HG03095 (cell line): ENCODE measurements at regions not wholly inside any gene's neighbourhood (a gene's known extent, or its start where the extent isn't known, plus 50 kb on each side); places are given as distances from the start of the nearest gene placed in this dataset.
"Not testable (repeated sequence)": the region's sequence is repeated elsewhere in the genome, so short reads cannot be mapped to it uniquely, and the experiment has no call there.

Experiments used
- ATAC-seq: cut with Tn5 transposase; IDR thresholded peaks from one replicate; pipeline ENCODE4 v1.9.1; 2021; ENCODE audit warnings: moderate library complexity; ENCODE audit not compliant: unreplicated experiment

DNA sequence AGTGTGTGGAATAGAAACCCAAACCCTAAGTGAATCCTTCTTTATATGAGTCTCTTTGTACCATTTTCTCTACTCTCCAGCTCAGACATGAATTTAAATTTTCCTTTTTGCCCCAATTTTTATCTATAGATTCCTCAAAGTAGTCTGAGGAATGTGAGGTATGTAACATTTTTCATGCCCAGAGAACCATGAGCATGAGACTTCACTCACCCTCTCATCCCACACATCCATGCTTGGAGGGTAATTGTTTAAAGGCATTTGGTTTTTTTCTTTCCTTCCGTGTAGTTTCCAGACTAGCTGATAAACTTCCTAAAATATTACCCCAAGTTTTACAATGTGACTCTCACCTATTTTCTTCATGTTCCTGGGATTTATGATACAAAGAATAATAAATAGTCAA lies 2056.8 kb upstream of the CELF4 start:
- no peak for ATAC-seq

DNA sequence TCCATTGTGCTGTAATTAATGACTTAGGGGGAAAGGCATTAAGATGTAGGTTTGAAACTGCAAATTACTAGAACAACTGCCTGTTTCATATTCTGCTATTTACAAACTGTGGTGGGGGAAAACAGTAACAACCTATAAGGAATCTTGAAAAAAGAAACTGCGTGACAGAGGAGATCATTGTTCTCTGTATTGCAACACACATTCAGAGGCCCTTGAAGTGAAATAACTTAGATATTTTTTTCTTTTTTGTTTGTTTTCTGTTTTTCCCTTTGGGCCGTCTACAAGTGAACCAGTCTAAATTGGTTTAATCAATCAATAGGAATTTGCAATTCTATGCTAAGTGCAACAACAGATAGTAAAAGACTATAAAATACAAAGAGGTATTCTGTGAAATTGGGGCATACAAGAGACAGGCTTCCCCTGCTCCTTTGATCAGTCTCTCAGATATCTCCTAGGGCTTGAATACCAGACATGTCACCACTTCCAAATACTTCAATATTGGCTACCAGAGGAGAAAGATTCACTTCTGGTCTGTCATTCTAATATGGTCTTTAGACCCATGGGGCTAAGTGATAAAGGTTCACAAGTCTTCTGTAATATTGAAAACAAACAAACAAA lies 2055.1 kb upstream of the CELF4 start:
- ATAC-seq, result no peak

DNA sequence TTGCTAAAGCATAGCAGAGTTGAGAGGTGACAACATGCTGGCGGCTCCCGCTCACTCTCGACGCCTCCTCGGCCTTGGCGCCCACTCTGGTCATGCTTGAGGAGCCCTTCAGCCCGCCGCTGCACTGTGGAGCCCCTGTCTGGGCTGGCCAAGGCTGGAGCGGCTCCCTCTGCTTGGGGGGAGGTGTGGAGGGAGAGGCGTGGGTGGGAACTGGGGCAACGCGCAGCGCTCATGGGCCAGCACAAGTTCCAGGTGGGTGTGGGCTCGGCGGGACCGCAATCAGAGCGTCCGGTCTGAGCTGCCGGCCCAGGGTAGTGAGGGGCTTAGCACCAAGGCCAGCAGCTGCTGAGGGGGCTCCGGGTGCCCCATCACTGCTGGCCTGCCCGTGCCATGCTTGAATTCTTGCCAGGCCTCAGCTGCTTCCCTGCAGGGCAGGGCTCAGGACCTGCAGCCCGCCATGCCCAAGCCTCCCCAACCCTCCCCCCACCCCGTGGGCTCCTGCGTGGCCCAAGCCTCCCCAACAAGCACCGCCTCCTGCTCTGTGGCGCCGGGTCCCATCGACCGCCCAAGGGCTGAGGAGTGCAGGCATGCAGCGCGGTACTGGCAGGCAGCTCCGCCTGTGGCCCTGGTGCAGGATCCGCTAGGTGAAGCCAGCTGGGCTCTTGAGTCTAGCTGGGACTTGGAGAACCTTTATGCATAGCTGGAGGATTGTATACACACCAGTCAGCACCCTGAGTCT lies 2052.8 kb upstream of the CELF4 start:
- ATAC-seq, result no peak

DNA sequence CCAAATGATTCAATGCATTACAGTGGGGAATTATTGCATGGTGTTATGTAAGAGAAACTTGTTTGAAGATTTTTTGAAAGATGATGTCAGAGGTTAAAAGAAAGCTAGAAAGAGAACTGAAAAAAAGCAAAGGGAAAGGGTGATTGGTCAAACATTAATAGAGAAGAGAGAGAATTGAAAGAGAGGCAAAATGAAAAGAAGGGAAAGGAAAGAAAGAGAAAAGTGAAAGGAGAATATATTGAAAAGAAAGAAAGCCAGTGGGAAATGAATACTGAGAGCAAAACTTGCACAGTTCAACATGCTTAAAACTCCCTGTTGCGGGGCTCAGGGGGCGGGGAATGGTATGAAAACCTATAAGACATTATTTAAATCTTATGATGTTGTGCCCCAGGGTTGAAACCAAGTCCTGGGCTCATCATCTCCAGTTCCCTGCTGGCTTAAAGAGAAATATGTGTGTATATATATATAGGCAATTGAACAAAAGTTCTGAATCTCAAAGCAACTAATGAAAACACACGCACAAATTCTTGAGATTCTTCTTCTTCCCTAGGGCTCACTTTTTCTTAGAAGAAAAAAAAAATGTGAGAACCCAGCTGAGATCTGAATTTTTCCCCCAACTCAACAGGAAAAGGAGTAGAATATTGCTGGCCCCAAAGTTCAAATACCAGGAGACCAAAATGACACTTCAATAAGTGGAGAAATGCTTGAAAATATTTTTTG lies 2045.9 kb upstream of the CELF4 start:
- no peak for ATAC-seq

DNA sequence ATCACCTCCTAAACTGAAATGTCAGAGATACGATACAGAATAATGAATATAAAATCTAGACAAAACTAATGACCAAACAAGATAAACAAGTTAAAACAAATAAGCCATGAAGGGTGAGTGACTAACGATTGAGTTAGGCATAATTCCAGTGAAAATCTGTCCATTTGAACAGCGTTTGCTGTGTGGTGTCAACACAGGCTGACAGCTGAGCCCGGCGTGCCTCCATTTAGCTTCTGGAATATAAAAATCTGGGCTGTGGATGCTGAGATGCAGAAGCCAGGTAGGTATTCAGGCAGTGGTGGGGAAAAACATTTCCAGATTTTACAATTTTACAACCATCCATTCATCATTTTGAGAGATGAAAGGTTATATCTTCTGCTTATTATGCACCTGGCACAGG lies 2041.4 kb upstream of the CELF4 start:
- ATAC-seq, result no peak

DNA sequence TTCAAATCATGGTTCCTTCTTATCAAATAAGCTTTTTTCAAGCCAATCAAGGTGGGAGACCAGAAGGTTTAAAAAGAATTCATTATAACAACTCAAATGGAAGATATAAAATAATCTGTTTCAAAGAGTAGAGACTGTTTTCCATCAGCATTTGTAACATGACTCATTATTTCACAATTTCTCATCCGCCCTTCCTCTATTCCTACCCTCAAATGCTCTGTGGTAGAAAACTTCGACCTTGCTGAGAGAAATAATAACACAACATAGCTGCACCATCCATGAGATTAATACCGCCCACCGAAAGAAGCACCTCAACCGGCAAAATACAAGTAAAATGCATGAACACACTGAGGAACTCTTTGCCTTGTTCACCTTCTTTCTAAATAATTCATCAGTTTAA lies 2039.2 kb upstream of the CELF4 start:
- ATAC-seq, result no peak

DNA sequence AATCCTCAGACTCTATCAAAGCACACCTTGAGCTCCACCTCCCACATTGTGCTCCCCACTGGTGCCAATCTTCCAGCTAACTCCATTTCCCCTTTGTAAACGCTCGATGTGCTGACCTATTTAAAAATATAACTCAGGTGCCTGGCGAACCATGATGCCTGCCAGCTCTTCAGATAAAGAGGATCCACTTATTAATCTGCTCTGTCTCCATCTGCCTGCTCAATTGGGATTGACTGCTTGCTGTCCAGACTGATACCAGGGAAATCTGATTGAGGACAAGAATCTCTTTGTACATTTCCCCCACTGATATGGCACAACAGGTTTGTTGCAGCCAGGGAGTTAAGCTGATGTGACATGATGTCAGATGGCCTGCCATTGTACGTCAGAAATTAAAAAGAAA lies 2036.5 kb upstream of the CELF4 start:
- ATAC-seq, result no peak

DNA sequence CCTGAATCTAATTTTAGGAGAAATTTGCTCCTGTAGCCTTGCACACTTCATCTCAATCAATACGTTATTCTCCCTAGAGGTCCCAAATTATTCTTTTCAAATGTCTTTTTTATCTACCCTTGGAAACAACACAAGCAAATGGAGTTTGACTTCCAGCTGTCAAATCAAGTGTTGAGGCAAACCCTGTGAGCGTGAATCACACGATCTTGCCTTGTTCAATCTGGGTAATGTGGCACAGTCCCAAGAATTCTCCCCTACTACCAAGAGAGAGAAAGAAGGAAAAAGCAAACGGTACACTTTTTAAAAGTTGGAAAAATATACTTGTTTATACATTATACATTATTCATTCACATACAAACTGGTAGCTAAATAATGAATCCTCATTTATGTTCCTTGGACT lies 2035.3 kb upstream of the CELF4 start:
- no peak for ATAC-seq

DNA sequence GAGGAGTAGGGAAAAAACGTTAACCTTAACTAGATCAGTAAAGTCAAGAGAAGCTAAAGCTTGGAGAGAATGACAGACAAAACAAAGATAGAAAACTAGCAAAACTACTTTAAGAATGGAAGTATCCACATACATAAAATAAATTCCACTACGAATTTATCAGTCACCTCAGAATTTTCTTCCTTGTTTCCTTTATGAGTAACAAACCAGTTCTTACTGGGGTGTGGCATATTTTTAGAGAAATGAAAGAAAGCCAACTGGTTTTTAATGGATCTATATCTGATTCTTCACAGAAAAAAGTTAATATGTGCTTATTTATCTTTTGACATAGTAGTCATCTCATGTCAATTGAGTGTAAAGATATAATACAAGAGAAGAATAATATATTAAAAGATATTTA lies 2033.7 kb upstream of the CELF4 start:
- ATAC-seq, result no peak

DNA sequence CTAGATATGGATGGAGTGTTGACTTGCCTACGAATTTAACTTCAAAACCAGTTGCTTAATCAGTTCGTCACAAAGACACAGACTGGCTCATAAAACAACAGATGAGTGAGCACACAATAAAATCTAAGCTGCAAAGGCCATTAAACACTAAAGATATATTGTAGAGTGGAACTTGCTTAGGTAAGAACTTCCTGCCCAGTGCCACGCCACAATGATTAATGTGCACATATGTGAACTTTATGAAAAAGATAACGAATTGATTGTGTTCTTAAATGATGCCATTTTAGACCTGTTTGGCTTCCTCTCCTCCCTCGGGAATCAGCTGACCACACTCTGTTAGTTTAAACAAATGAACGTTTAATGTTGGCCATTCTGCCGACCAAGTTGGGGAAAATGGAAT lies 2031.3 kb upstream of the CELF4 start:
- ATAC-seq, result no peak

DNA sequence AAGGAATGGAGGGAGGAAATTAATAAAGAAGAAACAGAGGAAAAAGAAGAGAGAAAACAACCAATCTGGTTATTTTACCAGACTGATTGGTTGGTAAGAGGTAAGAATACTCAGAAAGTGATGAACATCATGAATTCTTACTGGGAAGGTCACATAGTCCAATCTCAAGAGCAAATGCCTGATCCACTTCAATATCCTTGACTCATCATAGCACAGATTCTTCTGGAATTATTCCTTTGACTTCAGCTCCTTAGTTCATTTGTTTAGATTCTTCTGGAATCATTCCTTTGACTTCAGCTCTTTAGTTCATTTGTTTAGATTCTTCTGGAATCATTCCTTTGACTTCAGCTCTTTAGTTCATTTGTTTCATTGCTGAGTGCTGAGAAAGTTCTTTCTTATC lies 2030.6 kb upstream of the CELF4 start:
- ATAC-seq, result no peak

DNA sequence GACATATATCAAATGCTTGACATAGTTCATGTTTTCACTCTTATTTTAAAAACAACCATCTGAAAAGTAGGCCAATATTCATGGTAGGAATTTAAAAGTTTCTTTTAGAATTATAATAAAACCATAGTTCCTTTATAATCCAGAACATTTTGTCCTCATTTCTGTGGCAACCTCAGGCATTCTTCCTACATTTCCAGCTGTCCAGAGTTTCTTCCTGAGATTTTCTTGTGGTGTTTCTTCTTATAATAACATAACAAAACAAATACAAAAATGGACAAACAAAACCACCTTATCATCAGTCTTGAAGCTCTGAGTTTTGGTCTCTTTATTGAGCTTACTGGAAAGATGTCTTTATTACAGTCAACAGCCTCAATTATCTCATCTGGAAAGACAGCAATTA lies 2028.6 kb upstream of the CELF4 start:
- ATAC-seq, result no peak

DNA sequence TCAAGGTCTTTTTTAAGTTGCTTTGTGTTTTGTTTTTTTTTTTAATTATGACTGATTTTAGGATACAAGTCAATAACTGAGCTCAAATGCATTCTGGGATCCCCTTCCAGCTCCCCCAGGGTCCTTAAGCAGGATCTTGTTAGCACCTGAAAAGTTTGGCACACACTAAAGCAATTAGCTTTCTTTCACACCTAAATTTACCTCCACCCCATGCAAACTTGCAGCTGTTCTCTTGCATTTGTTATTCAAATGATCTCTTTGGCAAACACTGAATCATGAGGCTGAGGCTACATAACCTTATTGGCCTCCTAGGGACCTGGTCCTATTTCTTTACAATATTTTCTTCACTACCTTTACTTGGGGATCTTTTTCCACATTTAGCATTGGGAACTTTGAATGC lies 2026.1 kb upstream of the CELF4 start:
- ATAC-seq, result no peak

DNA sequence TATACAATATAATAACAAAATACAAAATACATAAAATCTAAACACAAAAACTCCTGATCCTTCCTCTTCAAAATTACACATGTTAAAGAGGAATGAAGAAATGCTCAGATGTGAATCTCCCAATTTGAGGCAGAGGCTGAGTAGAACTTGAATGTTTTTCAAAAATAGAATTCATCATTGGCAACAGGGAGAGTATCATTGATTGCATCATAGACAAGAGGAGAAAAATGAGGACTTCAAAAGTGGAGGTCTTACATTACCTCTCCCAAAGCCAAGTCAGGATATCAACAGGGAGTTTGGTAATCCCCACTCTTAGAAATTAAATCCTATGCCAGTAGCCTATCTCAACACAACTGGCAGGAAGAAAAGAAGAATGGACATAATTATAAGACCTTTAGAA lies 2023.9 kb upstream of the CELF4 start:
- ATAC-seq, result no peak

DNA sequence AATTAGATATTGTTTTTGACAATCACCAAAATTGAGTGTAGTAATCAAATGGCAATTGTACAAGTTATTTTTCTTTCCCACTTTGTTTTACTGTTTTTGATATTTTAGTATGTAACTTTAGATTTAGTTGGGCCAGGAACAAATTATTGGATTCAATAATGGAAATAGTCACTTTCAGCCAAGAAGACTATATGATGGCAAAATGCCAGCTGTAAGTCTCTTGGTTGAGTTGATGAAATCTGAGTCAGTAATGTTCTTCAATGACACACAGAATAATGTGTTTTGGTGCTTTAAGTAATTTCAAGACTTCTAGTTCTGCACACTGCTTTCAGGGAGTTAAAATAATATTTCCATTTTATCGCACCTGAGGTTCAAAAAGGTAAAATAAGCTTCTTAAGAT lies 2022.0 kb upstream of the CELF4 start:
- no peak for ATAC-seq

DNA sequence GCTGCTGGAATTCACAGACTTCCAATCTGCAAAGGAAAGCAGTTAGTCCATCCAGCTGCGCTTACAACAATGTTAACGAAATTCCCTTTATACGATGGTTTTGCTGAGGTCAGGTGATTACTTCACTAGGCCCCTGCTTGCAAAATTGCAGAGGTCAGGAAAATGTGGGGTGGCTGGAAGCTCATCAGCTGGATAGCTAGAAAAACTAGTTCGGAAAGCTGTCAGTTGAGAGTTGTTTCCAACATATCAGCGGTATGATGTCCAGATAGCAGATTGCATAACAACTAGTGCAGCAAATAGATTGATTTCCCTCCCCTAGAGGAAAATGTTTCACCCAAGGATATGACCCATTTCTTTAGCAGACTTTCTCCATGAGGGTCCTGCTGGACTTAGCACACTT lies 2021.1 kb upstream of the CELF4 start:
- no peak for ATAC-seq

DNA sequence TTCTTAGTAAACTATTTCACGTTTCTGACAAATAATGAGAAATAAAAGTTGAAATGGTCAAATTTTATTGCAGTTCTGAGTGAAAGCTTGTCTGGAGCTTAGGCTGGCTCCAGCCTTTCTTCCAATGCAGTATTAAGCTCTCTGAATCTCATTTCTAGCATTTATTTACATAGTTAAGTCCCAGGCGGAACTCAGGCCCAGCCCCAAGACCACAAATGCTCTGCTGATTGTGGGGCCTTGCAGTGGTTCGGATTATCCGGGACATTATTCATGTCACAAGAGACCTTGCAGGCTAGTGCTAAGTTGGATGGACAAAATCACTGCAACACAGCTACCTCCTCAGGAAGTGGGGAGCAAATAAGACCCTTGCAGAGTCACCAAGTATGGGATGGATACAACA lies 2009.3 kb upstream of the CELF4 start:
- no peak for ATAC-seq

DNA sequence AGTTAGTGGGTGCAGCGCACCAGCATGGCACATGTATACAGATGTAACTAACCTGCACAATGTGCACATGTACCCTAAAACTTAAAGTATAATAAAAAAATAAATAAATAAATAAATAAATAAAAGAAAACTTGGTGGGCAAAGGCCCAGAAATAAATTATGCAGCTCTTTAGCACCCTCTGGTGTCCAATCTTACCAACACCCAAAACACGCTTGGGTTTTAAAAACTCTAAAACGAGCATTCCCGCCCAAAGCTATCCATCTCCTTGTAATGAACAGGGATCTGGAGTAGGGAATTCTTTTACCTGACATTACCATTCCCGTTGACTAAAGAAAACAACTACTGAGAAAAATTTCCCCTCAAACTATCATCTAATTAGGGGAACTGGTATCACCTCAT lies 2005.9 kb upstream of the CELF4 start:
- ATAC-seq, result no peak

DNA sequence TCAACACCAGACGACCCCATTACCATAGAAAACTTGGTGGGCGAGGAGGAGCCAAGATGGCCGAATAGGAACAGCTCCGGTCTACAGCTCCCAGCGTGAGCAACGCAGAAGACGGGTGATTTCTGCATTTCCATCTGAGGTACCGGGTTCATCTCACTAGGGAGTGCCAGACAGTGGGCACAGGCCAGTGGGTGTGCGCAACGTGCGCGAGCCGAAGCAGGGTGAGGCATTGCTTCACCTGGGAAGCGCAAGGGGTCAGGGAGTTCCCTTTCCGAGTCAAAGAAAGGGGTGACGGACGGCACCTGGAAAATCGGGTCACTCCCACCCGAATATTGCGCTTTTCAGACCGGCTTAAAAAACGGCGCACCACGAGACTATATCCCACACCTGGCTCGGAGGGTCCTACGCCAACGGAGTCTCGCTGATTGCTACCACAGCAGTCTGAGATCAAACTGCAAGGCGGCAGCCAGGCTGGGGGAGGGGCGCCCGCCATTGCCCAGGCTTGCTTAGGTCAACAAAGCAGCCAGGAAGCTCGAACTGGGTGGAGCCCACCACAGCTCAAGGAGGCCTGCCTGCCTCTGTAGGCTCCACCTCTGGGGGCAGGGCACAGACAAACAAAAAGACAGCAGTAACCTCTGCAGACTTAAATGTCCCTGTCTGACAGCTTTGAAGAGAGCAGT lies 2000.1 kb upstream of the CELF4 start:
- not testable (repeated sequence) for ATAC-seq

DNA sequence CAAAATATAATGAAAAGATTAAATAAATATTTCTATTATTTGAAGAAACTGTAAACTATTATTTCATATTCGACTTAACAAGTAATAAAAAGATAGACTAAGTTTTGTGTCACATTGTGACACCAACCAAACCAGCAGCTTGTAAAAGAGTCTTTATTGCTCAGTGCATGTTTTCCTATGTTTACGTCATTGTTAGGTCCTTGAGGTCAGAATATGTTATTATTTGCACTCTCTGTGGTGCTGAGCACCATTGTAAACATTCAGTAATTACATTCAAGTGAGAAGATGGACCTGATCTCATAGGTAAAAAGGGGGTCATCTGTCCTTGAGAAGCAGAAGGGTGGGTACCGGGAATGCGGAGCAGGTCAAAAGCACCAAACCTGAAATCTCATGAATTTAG lies 1999.1 kb upstream of the CELF4 start:
- no peak for ATAC-seq

DNA sequence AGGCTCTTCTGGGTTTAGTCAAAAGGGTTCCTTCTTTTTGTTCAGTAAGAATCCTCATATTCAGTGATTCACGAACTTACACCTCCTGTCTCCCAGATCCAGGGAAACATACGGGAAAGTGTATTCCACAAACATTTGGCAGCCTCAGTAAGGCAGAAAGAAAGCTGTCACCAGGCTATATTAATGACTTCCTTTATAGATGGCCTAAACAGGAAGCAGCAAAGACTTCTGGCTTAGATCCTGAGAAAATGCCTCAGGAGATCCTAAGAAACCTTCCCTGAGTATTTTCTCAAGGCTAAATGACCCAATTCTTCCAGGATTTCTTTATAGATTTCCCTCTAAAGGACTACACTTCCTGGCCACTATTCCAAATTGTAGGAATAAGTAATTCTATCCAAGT lies 1995.5 kb upstream of the CELF4 start:
- ATAC-seq, result no peak

DNA sequence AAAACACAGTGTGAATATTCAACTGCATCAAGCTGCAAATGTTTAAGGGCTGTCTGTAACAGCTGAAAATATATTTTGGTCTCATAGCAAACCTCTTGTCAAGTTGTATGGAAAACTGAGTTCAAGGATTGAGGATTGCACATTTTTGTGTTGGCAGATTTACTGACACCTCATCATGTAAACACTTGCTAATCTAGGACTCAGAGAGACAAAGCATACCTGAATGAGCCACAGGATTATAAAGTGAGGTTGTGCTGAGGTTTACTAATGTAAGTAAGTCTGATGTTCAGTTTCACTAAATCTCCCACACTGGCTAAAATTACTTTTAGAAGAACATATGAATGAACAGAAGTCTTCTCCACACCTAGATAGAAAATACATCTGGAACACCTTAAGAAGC lies 1993.1 kb upstream of the CELF4 start:
- no peak for ATAC-seq
